Suprapubic skin (tissue), 4 donors: ENCODE measurements at regions not wholly inside any gene's neighbourhood (a gene's known extent, or its start where the extent isn't known, plus 50 kb on each side); places are given as distances from the start of the nearest gene placed in this dataset.

Experiments used
- DNase-seq, 2 donors: peaks; one replicate each; pipeline ENCODE4 v3.0.0-alpha.2; 2019; ENCODE audit warnings: low spot score in 2 of 2
- H3K27ac ChIP-seq: fragments of 200-600 bp; sonication (generic); one replicate; pipeline ENCODE4 v1.5.1; 2019
- H3K27me3 ChIP-seq: fragments of 200-600 bp; sonication (generic); one replicate; pipeline ENCODE4 v1.5.1; 2019
- H3K36me3 ChIP-seq: fragments of 200-600 bp; sonication (generic); one replicate; pipeline ENCODE4 v1.5.1; 2019
- H3K4me1 ChIP-seq: fragments of 200-600 bp; sonication (generic); one replicate; pipeline ENCODE4 v1.5.1; 2019
- H3K4me3 ChIP-seq: fragments of 200-600 bp; sonication (generic); one replicate; pipeline ENCODE4 v1.5.1; 2019; ENCODE audit warnings: mild to moderate bottlenecking
- H3K9me3 ChIP-seq: fragments of 200-600 bp; sonication (generic); one replicate; pipeline ENCODE4 v1.5.1; 2019
- CTCF ChIP-seq, 2 donors: fragments of 200-600 bp in 1 of 2; fragments of 450-650 bp in 1 of 2; sonication (generic) in 1 of 2; IDR thresholded peaks; one replicate each; pipeline ENCODE4 v1.5.1; 2016 to 2019; ENCODE audit warnings: antibody characterized with exemption in 2 of 2, mild to moderate bottlenecking in 1 of 2, moderate library complexity in 1 of 2
- EP300 ChIP-seq: sonication (generic); formaldehyde crosslinking; IDR thresholded peaks from one replicate; pipeline ENCODE4 v1.6.1; 2017; ENCODE audit warnings: antibody characterized with exemption
- POLR2A ChIP-seq, 2 donors: fragments of 450-650 bp; IDR thresholded peaks; one replicate each; pipeline ENCODE4 v1.6.1; 2017; ENCODE audit warnings: antibody characterized with exemption in 2 of 2, mild to moderate bottlenecking in 2 of 2, moderate library complexity in 2 of 2
- POLR2AphosphoS5 ChIP-seq, 3 donors: sonication (generic); formaldehyde crosslinking; IDR thresholded peaks; one replicate each; pipeline ENCODE4 v1.6.1; 2017; ENCODE audit warnings: antibody characterized with exemption in 3 of 3
- WGBS: methylation state at CpG from one replicate; pipeline ENCODE4 v1.1.5; 2018; 5-methylcytosine and 5-hydroxymethylcytosine counted together

DNA sequence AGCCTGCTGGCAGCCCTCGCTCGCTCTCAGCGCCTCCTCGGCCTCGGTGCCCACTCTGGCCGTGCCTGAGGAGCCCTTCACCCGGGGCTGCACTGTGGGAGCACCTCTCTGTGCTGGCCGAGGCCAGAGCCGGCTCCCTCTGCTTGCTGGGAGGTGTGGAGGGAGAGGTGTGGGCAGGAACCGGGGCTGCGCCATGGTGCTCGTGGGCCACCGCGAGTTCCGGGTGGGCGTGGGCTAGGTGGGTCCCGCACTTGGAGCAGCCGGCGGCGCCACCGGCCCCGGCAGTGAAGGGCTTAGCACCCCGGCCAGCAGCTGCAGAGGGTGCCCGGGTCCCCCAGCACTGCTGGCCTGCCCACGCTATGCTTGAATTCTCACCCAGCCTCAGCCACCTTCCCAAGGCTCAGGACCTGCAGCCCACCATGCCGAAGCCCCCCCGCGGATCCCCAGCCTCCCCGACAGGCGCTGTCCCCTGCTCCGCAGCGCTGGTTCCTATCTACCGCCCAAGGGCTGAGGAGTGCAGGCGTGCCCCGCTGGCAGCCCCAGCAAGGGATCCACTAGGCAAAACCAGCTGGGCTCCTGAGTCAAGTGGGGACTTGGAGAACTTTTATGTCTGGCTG, 863.3 kb downstream of the IGSF11 start:
- Histone ChIP-seq H3K27me3 (no peaks in the 10 kb centered on the region), H3K36me3 (no peaks in the 10 kb centered on the region), H3K27ac (no peak overlapping the region), H3K9me3 (peaks cover 3% of the 10 kb centered on the region), H3K4me3 (no peak overlapping the region), H3K4me1 (no peaks in the 10 kb centered on the region)
- no peak for DNase-seq
- TF ChIP-seq EP300 (no peak), POLR2AphosphoS5 (IDR thresholded peaks at IDR 0.05) (no peak), CTCF (IDR thresholded peaks at IDR 0.05) (no peak)
- 96% methylated on average over 16 of the region's 35 CpGs for WGBS

GRCh38 chr3:118180853-118181252, 853.8 kb downstream of the IGSF11 start:
- Histone ChIP-seq H3K36me3 (no peaks in the 10 kb centered on the region), H3K9me3 (no peaks in the 10 kb centered on the region), H3K27me3 (no peaks in the 10 kb centered on the region), H3K4me1 (no peaks in the 10 kb centered on the region), H3K27ac (no peak overlapping the region), H3K4me3 (no peak overlapping the region)
- no peak for DNase-seq
- TF ChIP-seq CTCF (IDR thresholded peaks at IDR 0.05) (no peak), EP300 (no peak), POLR2AphosphoS5 (IDR thresholded peaks at IDR 0.05) (no peak), POLR2A (IDR thresholded peaks at IDR 0.05) (no peak)

DNA sequence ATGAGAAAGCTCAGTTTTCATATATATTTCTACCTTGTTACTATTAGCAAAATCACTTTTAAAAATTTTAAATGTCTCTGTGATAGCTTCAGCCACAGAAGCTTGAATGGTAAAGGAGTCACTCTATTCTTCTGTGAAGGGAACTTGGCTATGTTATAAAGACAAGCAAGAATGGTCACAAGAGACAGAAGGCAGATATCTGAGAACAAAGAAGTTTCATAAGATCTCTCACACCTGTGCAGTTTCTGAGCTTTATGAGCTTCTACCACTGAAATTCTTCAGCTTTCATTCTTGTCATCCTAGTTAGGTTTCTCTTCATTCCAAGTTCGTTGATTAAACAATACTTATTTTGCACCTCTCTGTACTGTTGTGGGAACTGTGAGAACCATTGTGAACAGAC, 853.4 kb downstream of the IGSF11 start:
- Histone ChIP-seq H3K36me3 (no peaks in the 10 kb centered on the region), H3K27me3 (no peaks in the 10 kb centered on the region), H3K4me3 (no peak overlapping the region), H3K9me3 (no peaks in the 10 kb centered on the region), H3K27ac (no peak overlapping the region), H3K4me1 (no peaks in the 10 kb centered on the region)
- DNase-seq, result no peak
- WGBS, result 62% methylated on average over 1 of the region's 1 CpG
- TF ChIP-seq EP300, result no peak
- TF ChIP-seq POLR2A (IDR thresholded peaks at IDR 0.05), result no peak
- TF ChIP-seq POLR2AphosphoS5 (IDR thresholded peaks at IDR 0.05), result no peak

- H3K36me3 ChIP-seq, result no peaks in the 10 kb centered on the region
- 80% methylated on average over 4 of the region's 4 CpGs for WGBS
- no peak for DNase-seq
- H3K27me3 ChIP-seq, result no peaks in the 10 kb centered on the region
- no peak overlapping the region for H3K27ac ChIP-seq
- H3K9me3 ChIP-seq, result no peaks in the 10 kb centered on the region
- H3K4me3 ChIP-seq, result no peak overlapping the region
- TF ChIP-seq CTCF (IDR thresholded peaks at IDR 0.05) (no peak), EP300 (no peak), POLR2AphosphoS5 (IDR thresholded peaks at IDR 0.05) (no peak), POLR2A (IDR thresholded peaks at IDR 0.05) (no peak)
- no peaks in the 10 kb centered on the region for H3K4me1 ChIP-seq
Observed at GRCh38 chr3:118186051-118186450, 848.6 kb downstream of the IGSF11 start.

- Histone ChIP-seq H3K36me3 (no peaks in the 10 kb centered on the region), H3K4me1 (no peaks in the 10 kb centered on the region), H3K27me3 (no peaks in the 10 kb centered on the region), H3K27ac (no peak overlapping the region), H3K9me3 (no peaks in the 10 kb centered on the region), H3K4me3 (no peak overlapping the region)
- no peak for DNase-seq
- TF ChIP-seq CTCF (IDR thresholded peaks at IDR 0.05) (no peak), POLR2A (IDR thresholded peaks at IDR 0.05) (no peak), EP300 (no peak), POLR2AphosphoS5 (IDR thresholded peaks at IDR 0.05) (no peak)
Observed at GRCh38 chr3:118187221-118187620, 847.4 kb downstream of the IGSF11 start.

GRCh38 chr3:118196183-118196582, 838.5 kb downstream of the IGSF11 start:
- H3K9me3 ChIP-seq, result peaks cover 10% of the 10 kb centered on the region
- no peaks in the 10 kb centered on the region for H3K4me1 ChIP-seq
- TF ChIP-seq EP300, result no peak
- no peak for TF ChIP-seq POLR2AphosphoS5 (IDR thresholded peaks at IDR 0.05)
- TF ChIP-seq CTCF (IDR thresholded peaks at IDR 0.05), result no peak
- no peak for TF ChIP-seq POLR2A (IDR thresholded peaks at IDR 0.05)
- DNase-seq, result no peak
- 94% methylated on average over 1 of the region's 1 CpG for WGBS
- H3K36me3 ChIP-seq, result no peaks in the 10 kb centered on the region
- no peak overlapping the region for H3K4me3 ChIP-seq
- no peaks in the 10 kb centered on the region for H3K27me3 ChIP-seq
- H3K27ac ChIP-seq, result no peak overlapping the region
